Right atrium auricular region (tissue), 2 donors: ENCODE measurements at regions not wholly inside any gene's neighbourhood (a gene's known extent, or its start where the extent isn't known, plus 50 kb on each side); places are given as distances from the start of the nearest gene placed in this dataset.
"Not testable (repeated sequence)": the region's sequence is repeated elsewhere in the genome, so short reads cannot be mapped to it uniquely, and the experiment has no call there.

Source experiments
- DNase-seq: peaks from one replicate; pipeline ENCODE4 v3.0.0-alpha.2; 2019; ENCODE audit warnings: low spot score
- H3K27ac ChIP-seq, 2 donors: fragments of 200-600 bp; sonication (generic); 1 replicate in 1 of 2; 2 replicates in 1 of 2; pipeline ENCODE4 v1.5.1; 2016 to 2019
- H3K27me3 ChIP-seq, 2 donors: fragments of 200-600 bp; sonication (generic); one replicate each; pipeline versions ENCODE4 v1.5.1 to v1.6.0; 2017 to 2019
- H3K36me3 ChIP-seq: fragments of 200-600 bp; sonication (generic); one replicate; pipeline ENCODE4 v1.5.1; 2016
- H3K4me1 ChIP-seq, 2 donors: fragments of 200-600 bp; sonication (generic); one replicate each; pipeline versions ENCODE4 v1.5.1 to v1.6.0; 2017 to 2019
- H3K4me3 ChIP-seq, 2 donors: fragments of 200-600 bp; sonication (generic); 1 replicate in 1 of 2; 2 replicates in 1 of 2; pipeline ENCODE4 v1.5.1; 2017 to 2019; ENCODE audit warnings: mild to moderate bottlenecking in 1 of 2, moderate library complexity in 1 of 2
- H3K9me3 ChIP-seq, 2 donors: fragments of 200-600 bp; sonication (generic); one replicate each; pipeline ENCODE4 v1.5.1; 2019
- CTCF ChIP-seq, 2 donors: fragments of 200-600 bp; sonication (generic); IDR thresholded peaks; one replicate each; pipeline ENCODE4 v1.5.1; 2019; ENCODE audit warnings: antibody characterized with exemption in 2 of 2

GRCh38 chrX:134045372-134045771 lies 60.0 kb upstream of the GPC3 start:
- not testable (repeated sequence) for H3K9me3 ChIP-seq, H3K27ac ChIP-seq, H3K4me3 ChIP-seq, H3K36me3 ChIP-seq, H3K4me1 ChIP-seq, DNase-seq, H3K27me3 ChIP-seq

GRCh38 chrX:134067107-134067506 lies 81.7 kb upstream of the GPC3 start:
- H3K27me3 ChIP-seq, H3K36me3 ChIP-seq, DNase-seq, H3K4me1 ChIP-seq, H3K4me3 ChIP-seq, H3K27ac ChIP-seq, H3K9me3 ChIP-seq: not testable (repeated sequence)

- H3K4me3 ChIP-seq, DNase-seq, H3K27ac ChIP-seq, H3K36me3 ChIP-seq, H3K9me3 ChIP-seq, H3K4me1 ChIP-seq, H3K27me3 ChIP-seq: not testable (repeated sequence)
These were observed 86.5 kb upstream of the GPC3 start for GRCh38 chrX:134071899-134072298.

GRCh38 chrX:134073341-134073740 lies 87.9 kb upstream of the GPC3 start:
- no peaks in the 10 kb centered on the region for H3K36me3 ChIP-seq
- no peak for TF ChIP-seq CTCF (IDR thresholded peaks at IDR 0.05)
- no peak for DNase-seq
- H3K27me3 ChIP-seq = no peaks in the 10 kb centered on the region
- no peaks in the 10 kb centered on the region for H3K4me1 ChIP-seq
- H3K27ac ChIP-seq = no peak overlapping the region
- H3K9me3 ChIP-seq = no peaks in the 10 kb centered on the region
- H3K4me3 ChIP-seq = no peak overlapping the region

GRCh38 chrX:134074151-134074550 lies 88.8 kb upstream of the GPC3 start:
- Histone ChIP-seq H3K9me3 (no peaks in the 10 kb centered on the region), H3K36me3 (no peaks in the 10 kb centered on the region), H3K27ac (no peak overlapping the region), H3K4me1 (no peaks in the 10 kb centered on the region), H3K27me3 (no peaks in the 10 kb centered on the region), H3K4me3 (no peak overlapping the region)
- no peak for DNase-seq
- TF ChIP-seq CTCF (IDR thresholded peaks at IDR 0.05) = no peak

- no peak for TF ChIP-seq CTCF (IDR thresholded peaks at IDR 0.05)
- no peaks in the 10 kb centered on the region for H3K36me3 ChIP-seq
- H3K27me3 ChIP-seq = no peaks in the 10 kb centered on the region
- H3K4me1 ChIP-seq = no peaks in the 10 kb centered on the region
- peaks cover 0 to 8% of the 10 kb centered on the region in 2 donors for H3K9me3 ChIP-seq
- no peak for DNase-seq
- H3K4me3 ChIP-seq = no peak overlapping the region
- no peak overlapping the region for H3K27ac ChIP-seq
These were observed 90.7 kb upstream of the GPC3 start for GRCh38 chrX:134075894-134076718.

- no peaks in the 10 kb centered on the region for H3K9me3 ChIP-seq
- no peak for TF ChIP-seq CTCF (IDR thresholded peaks at IDR 0.05)
- no peaks in the 10 kb centered on the region for H3K27me3 ChIP-seq
- H3K36me3 ChIP-seq = no peaks in the 10 kb centered on the region
- DNase-seq = no peak
- H3K4me1 ChIP-seq = no peaks in the 10 kb centered on the region
- no peak overlapping the region for H3K27ac ChIP-seq
- no peak overlapping the region for H3K4me3 ChIP-seq
These were observed 110.0 kb upstream of the GPC3 start for GRCh38 chrX:134095366-134095765.
